GM19043 (cell line): ENCODE measurements at regions not wholly inside any gene's neighbourhood (a gene's known extent, or its start where the extent isn't known, plus 50 kb on each side); places are given as distances from the start of the nearest gene placed in this dataset.
A peak's percentile ranks its signal among the peaks of the same experiment; 100 is the strongest.

Experiments used
- ATAC-seq: cut with Tn5 transposase; IDR thresholded peaks from one replicate; pipeline ENCODE4 v1.9.1; 2021; ENCODE audit warnings: low read depth; ENCODE audit not compliant: unreplicated experiment

DNA sequence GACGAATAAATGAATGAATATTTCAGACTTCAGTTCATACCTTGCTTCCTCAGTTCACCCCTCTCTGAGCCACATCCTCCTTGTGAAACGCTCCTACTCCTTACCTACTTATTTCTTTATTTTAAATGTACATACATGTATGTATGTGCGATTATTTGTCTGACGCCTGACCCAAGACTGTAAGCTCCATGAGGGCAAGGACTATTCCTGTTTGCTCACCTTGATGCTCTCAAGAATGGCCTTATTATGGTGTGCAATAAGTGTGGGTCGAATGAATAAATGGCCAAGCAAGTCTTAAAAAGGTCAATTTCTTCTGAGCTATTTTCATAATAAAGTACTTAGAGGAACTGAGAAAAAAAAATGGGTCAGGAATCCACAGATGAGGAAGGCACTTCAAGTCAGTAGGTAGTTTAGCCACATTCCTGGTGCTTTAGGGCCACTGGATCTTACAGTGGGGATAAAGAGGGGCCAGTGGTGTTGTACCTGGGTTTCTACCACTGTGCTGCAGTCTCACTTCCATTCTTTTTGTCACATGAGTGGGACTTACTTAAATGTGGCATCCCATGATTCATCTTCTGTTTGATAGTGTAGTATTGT, 74.7 kb downstream of the SDC1 start:
- ATAC-seq: no peak

DNA sequence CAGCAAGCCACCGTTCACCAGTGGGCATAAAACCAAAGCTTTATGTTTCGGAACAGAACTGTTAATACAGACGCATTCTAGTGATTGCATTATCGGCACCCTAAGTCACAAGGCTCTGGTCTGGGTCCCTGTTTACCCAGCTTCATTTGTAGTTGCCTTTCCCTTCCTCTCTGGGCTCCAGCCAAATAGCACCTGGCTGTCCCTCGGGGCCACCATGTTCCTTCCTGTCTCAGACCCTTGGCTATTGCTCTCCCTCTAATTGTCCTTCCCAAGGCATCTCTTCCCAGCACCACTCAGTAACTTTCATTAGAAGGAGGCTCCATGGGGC, 75.3 kb downstream of the SDC1 start:
- no peak for ATAC-seq

DNA sequence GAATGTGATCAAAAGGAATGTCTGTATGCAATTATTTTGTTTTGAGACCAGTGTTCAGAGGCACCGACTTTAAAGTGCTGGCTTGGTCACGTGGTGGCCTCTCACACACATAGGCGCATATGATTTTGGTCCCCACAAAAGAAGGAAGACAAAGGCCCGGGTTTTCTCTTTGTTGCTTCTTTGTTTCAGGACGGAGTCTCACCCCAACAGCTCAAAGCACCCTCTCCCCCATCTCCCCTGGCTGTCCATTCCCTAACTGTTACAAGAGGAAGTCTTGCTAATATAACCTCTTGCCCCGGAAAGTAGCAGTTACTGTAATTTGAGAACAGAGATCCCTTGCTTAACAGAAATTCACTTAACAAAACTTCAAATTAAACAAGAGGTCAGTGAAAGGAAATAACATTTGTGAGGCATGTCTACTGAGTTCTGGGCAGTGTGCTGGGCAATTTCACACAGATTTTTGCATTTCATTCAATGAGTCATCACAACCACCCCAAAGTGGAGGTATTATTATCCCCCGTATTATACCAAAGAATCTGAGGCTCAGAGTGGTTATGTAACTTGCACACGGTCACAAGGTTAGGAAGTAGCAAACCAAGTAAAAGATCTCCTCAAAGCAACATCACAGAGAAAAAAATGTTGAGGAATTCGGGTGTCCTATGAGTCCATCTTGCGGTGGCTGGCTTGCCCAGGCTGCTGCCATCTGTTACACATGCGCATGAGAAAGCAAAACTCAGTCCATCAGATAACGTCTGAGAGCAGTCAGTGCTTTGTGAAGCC, 75.8 kb downstream of the SDC1 start:
- no peak for ATAC-seq

DNA sequence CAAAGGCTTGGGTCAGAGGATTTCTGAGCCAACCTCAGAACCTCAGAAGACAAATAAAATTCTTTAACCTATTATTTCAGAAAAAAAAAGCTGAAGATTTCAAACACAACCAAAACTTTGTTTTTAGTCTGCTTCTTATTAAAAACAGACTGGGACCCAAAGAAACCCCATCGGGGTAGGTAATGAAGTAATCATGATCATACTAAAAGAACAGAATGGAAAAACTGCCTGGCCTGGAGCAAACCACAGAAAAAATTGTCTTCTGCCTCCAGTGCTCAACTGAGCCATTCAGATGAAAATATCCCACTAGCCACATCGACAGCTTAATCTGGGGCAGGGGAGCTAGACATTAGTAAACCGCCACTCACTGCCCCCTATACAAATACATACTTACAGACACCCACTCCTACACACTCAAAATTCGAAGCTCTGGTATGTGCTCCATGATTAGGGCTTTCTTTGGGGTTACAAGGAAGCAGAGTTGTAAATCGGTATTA, 76.5 kb downstream of the SDC1 start:
- no peak for ATAC-seq

DNA sequence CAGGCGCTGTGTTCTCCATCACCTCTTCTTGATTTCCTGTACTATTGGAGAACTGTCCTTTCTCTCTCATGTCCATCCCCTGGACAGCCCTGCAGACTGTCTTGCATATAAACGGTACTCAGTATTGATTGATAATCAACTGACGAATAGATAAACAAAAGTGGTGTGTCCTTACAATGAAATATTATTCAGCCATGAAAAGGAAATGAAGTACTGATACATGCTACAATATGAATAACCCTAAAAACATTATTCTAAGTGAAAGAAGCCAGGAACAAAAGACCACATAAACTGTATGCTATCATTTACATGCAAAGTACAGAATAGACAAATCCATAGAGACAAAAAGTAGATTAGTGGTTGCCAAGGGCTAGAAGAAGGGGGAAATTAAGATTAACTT, 77.6 kb downstream of the SDC1 start:
- no peak for ATAC-seq

DNA sequence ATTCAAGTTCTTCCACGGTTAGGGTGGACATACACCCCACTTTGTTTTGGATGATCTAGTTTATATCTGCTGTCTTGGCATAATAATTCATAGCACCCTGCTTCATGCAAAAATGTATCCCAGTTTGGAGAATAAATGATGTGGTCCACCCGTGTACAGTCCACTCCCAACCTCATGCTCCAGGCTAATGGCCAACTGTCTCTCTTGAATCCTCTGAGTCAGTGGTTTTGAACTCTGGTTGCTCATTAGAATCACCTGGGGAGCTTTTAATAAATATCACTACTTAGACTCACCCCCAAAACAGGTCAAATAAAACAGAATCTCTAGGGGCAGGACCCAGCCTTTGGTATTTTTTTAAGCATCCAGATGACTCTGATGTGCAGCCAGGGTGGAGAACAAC, 78.5 kb downstream of the SDC1 start:
- ATAC-seq: no peak

DNA sequence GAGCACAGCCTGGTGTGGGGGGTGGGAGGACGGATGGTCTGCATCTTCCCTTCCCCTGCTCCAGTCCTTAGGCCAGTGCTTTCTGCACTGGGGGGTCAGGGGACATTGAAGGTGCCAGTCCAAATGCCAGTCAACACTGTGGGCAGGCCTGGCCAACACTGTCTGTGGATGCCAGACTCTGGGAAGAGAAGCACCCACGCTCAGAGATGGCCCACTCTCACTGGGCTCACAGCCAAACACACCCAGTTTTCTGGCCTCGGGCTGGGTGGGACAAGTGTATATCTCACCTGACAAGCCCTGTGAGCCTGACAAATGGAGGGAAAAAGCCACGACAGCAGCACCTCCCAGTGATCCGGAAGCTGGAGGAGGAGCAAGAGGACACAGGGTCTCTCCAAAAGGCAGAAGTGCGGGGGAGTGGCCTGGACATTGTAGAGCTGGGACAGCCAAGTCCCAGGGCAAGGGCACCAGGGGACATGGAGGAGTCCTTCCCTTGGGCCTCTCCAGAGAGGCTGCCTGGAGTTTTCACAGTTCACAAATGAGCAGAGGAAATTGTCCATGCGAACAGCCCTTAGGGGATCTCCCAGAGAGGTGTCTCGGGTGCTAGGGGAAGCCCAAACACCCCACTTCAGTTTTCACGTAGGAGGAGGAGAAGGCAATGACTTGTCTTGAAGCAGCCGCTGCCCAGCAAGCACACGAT, 79.3 kb downstream of the SDC1 start:
- peak; percentile 57 for ATAC-seq

DNA sequence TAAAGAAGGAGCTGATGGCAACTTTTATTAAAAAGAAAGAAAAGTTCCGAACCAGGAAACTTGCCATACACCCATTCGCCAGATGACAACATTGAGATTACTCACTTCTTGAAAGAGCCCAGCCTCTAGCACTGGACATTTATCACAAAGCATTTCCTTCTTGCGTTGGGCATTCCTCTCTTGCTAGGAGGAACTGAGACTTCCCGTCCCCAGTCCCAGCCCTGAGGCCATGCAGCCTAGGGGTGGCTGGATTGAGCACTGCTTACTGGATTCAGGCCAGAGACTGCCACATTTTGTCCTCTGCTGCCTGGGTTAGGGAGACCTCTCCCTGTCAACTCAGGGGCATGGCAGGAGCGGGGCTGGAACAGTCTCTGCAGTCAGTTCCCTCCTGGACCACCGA, 80.1 kb downstream of the SDC1 start:
- ATAC-seq: no peak

DNA sequence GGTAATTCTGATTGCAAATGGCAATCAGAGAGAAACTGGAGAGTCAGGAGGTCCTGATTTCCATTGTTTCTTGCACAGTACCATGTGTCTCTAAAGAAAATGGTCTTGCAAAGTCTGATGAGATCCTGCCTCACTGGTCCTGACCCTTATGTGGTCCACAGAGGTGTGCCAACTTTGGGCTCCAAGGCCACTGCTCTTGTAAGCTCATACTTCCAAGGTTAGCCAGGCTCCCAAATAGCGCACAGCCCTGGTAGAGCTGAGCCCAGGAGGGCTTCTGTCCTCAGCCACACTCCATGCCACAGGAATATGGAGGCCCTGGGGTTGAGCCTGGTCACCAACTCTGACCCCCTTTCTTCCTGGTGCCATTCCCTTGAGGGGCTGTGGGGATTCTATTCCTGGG, 80.7 kb downstream of the SDC1 start:
- no peak for ATAC-seq

DNA sequence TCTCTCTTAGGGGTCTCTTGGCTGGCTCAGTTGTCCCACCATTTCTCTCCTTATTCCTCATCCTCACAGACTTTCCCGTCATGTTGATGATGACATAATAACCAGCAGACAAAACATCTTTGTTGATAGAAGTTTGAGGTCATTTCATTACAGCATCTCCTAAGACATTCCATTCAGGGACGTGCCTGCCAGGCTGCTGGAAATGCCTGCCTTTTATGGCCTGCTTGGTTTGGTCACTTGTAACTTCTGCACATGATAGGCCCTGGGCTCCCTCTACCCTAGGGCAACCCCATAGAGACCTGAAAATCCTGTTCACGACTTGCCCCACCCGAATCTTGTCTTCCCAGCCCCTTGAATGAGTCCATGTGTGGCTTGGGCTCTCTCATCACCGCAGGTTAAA, 81.7 kb downstream of the SDC1 start:
- ATAC-seq: no peak

DNA sequence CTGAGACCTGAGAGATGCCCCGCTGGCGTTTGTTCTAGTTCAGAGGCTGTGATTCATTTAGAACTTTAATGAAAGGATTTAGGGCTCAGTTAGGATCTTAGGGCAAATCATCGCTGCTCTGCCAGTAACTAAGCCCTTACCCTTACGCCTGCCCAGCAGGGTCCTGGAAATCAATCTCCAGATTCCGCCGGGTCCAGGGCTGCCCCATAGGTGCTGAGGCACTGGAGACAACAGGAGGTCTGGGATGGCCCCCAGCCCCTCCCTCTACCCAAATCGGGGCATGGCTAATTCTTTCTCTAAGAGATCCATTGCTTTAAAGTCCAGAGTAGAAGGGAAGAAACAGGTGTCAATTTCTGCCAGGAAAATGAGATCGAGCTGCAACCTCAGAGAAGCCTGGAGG, 83.1 kb downstream of the SDC1 start:
- no peak for ATAC-seq

DNA sequence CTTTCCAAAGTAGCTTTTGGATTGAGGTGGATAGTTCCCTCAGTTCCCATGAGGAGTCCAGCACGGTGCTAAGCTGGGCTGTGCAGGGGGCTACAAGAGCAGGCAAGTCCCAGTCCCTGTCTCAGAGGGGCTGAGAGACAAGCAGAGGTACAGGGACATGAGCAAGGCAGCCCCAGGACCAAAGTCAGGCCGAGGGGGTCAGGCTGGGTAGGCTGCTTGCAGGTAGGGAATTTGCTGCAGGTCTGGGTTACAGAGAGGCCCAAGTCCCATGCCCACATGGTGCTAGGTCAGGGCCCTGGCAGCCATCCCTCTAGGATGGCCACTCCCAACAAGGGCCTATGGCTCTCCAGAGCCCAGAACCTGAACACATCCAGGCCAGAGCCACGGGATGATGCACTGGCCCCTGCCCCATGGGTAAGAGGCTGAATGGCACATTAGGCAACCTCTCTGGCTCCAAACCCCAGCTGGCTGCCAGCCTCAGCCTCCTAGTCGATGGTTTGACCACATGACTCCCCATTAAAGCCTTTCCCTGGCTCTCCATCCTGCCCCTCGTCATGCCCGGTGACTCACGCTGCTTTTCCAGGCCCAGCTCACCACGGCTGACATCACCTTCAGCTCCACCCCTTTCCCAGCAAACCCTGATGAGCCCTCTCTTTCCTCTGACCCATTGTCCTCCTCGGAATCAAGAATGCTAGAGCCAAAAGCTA, 83.7 kb downstream of the SDC1 start:
- no peak for ATAC-seq

DNA sequence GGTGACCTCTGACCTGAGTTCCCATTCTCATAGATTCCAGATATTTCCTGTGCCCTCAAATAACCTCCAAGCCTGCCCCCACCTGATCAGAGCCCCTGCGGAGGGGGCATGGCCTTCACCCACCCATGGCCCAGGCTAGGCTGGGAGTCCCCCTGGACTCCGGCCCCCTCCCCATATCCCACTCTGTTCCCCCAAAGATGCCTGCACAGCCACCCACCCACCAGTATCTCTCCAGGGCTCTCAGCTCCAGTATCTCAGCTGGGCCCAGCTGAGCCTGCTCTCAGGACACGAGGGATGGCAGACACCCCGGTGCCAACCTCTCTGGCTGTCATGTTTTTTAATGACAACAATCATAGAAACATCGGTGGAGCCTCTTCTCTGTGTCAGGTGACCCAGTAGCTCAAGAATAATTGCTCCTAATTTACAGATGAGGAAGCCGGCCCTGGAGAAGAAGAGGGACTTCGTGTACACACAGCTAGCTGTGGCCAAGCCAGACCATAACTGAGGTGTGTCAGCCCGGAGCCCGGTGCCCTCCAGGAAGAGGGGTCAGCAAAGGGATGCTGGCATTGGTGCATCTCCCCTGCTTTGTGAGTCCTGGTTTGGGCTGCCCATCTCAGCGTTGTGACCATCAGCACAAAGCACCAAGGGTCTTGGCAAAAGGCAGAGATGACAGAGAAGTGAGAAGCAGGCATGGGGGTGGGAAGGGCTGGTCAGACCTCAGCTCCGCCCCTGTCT, 84.4 kb downstream of the SDC1 start:
- ATAC-seq: no peak

DNA sequence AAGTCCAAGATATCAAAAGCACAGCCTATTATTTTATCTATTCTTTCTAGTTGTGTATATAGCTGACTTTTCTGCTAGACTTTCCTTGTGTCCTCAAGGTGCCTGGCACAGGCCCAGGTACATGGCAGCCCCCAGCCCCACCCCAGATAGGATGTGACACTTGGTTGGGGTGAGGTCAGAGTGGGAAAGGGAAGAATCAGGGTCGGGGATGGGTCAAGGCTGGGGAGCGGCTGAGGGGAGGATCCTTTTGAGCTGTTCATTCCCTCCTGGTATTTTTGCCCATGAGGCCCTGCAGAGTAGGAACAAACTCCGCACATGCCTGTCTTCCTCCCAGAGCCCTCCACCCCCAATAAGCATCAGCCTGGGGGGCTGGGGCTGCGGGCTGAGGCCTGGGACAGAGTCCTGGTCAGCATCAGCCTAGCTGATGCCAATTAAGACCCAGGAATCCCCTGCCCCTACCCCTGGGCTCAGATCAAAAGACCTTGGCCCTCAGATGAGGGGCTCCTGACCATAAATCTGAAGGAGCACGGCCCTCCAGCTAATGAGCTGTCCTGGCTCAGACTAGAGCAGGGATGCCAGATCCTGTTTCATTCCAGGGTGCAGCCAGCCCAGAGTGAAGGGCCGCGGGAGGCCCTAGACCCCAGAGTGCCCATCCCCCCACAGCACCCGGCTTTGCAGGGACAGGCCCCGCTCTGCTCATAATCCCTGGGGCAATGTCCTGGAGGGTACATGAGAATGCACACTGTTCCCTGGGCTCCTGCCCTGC, 85.3 kb downstream of the SDC1 start:
- ATAC-seq: no peak

DNA sequence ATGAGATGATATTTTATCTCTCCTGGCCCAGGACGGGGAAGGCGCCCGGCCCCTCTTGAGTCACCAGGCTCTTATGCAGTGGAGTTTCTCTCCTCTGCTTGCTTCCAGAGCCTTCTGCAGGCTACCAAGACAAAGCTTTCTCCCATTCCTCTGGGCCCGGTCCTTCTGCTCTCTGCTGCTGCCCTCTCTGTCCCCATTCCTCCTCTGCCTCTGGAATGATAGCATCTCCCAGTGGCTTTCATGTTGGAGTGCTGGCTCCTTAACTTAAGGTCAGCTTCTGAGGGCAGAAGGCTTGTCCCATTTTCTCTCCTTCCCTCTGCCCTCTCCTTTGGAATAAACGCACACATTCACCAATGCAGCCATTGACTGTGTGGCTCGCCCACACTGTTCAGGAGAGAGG, 86.2 kb downstream of the SDC1 start:
- no peak for ATAC-seq

DNA sequence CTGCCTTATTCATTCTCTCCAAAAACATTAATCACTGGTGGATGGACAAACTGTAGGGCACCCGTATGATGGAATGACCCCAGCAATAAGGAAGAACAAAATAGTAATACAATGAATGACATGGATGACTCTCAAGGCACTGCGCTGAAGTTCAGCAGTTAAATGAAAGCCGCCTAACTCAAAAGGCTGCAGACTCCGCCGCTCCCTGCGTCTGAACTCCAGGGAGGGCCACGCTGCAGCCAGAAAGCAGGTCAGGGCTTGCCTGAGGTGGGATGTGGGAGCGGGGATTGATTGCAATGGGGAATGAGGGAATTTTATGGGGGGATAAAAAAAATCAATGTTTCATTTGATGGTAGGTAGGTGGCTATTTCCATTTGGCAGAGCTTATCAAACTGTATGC, 86.5 kb upstream of the LAPTM4A start:
- no peak for ATAC-seq

DNA sequence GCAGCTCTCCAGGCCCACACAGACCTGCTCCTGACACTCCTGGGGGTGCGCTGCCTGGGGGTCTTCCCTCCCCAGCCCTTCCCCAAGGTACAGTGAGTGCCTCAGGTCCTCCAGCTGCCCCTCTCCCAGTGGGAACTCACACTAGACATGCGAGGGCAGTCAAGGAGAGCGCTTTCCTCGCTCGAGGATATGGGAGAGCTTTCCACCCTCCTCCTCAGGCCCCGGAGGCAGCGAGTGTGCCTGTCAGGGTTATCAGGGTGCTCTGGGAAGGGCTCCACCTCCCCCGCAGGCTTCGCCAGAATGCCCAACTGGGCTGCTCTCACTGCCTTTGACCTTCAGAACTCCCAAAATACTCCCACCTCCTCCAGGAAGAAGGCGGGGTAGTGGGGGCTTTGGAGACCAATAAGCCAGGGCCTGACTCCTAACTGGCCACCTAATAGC, 85.7 kb upstream of the LAPTM4A start:
- ATAC-seq: no peak

DNA sequence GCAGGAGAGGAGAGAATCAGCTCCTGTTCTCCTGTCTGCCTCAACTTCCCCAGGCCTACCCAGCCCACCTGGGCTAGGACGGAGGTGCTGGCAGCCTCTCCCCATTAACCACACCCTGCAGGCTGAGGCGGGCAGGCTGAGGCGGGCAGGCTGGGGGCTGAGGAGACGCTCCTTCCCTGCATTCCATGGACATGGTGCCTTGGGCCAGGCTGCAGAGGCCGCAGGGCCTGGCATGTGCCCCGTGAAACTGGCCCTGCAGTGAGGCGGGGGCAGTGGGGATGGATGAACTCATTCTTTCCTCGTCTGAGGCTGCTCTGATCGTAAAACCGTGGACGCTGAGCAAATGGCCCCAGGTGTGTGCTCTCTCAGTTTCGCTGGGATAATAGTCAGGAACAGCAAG, 84.7 kb upstream of the LAPTM4A start:
- no peak for ATAC-seq

DNA sequence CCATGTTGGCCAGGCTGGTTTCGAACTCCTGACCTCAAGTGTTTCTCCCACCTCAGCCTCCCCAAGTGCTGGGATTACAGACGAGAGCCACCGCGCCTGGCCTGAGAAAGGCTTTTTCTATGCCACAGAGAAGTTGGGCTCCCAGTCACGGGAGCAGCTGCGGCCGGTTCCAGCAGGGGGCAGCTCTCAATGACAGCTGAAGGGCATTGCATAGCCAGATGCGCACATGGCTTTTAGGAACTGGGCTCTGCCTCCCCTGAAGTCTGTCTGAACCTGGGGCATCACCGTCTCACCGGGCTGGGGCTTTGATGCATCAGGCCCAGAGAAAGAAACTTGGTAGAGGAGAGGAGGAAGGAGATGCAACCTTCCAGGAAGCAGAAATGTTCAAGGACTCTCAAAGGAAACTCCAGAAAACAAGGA, 84.2 kb upstream of the LAPTM4A start:
- peak; percentile 79 for ATAC-seq

DNA sequence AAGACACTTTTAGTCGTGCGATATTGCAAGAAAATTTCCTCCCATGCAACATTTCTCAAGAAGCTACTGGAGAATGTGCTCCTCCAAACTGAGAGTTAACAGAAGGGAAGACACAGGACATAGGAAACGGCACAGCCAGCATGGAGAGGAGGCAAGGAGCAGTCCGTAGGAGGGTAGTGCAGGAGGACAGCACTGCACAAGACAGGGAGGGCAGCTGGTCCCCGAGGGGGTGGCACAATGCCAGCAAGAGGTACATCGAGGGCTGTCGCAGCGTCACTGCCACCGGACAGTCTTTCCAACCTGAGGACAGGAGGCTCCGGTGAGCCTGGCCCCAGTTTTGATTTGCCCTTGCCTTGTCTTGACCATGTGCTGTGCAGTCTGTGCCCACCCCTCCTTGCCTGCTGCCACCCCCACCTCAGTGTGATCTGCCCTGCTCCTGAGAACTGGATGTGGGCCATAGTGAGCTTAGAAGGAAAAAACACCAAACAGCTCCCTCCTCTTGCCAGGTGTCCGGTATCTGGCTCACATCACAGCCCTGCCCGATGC, 81.6 kb upstream of the LAPTM4A start:
- no peak for ATAC-seq
